ENCODE measurements at regions not wholly inside any gene's neighbourhood (a gene's known extent, or its start where the extent isn't known, plus 50 kb on each side); places are given as distances from the start of the nearest gene placed in this dataset.
A peak's percentile ranks its signal among the peaks of the same experiment; 100 is the strongest.
"Not testable (repeated sequence)": the region's sequence is repeated elsewhere in the genome, so short reads cannot be mapped to it uniquely, and the experiment has no call there.

- peak; percentile 1 for DNase-seq (ENCODE audit: low read depth)
Observed at GRCh38 chr13:62119739-62120700, 704.4 kb upstream of the PCDH20 start.

GRCh38 chr13:62115831-62116230 is 700.2 kb upstream of the PCDH20 start:
- no peak for DNase-seq (ENCODE audit: low read depth)

GRCh38 chr13:62113179-62113578 is 697.5 kb upstream of the PCDH20 start:
- DNase-seq (ENCODE audit: low read depth), result no peak

- DNase-seq (ENCODE audit: low read depth), result no peak
Observed at GRCh38 chr13:62110079-62110478, 694.4 kb upstream of the PCDH20 start.

- DNase-seq (ENCODE audit: low read depth), result not testable (repeated sequence)
Observed at GRCh38 chr13:62104136-62104535, 688.5 kb upstream of the PCDH20 start.

- no peak for DNase-seq (ENCODE audit: low read depth)
Observed at GRCh38 chr13:62096652-62097051, 681.0 kb upstream of the PCDH20 start.

GRCh38 chr13:62094932-62095331 is 679.3 kb upstream of the PCDH20 start:
- no peak for DNase-seq (ENCODE audit: low read depth)

GRCh38 chr13:62093984-62094780 is 678.5 kb upstream of the PCDH20 start:
- no peak for DNase-seq (ENCODE audit: low read depth)

- no peak for DNase-seq (ENCODE audit: low read depth)
Observed at GRCh38 chr13:62092949-62093348, 677.3 kb upstream of the PCDH20 start.

GRCh38 chr13:62092536-62092935 is 676.9 kb upstream of the PCDH20 start:
- no peak for DNase-seq (ENCODE audit: low read depth)

GRCh38 chr13:62088165-62088564 is 672.5 kb upstream of the PCDH20 start:
- no peak for DNase-seq (ENCODE audit: low read depth)

GRCh38 chr13:62087124-62087523 is 671.5 kb upstream of the PCDH20 start:
- no peak for DNase-seq (ENCODE audit: low read depth)

GRCh38 chr13:62085337-62086229 is 669.9 kb upstream of the PCDH20 start:
- no peak for DNase-seq (ENCODE audit: low read depth)

- no peak for DNase-seq (ENCODE audit: low read depth)
Observed at GRCh38 chr13:62084728-62085127, 669.1 kb upstream of the PCDH20 start.

- no peak for DNase-seq (ENCODE audit: low read depth)
Observed at GRCh38 chr13:62067821-62068220, 652.2 kb upstream of the PCDH20 start.

GRCh38 chr13:62065016-62065415 is 649.4 kb upstream of the PCDH20 start:
- no peak for DNase-seq (ENCODE audit: low read depth)

- no peak for DNase-seq (ENCODE audit: low read depth)
Observed at GRCh38 chr13:62061751-62062150, 646.1 kb upstream of the PCDH20 start.

- no peak for DNase-seq (ENCODE audit: low read depth)
Observed at GRCh38 chr13:62060570-62060969, 644.9 kb upstream of the PCDH20 start.

GRCh38 chr13:62057286-62057685 is 641.6 kb upstream of the PCDH20 start:
- no peak for DNase-seq (ENCODE audit: low read depth)

- no peak for DNase-seq (ENCODE audit: low read depth)
Observed at GRCh38 chr13:62049992-62050391, 634.3 kb upstream of the PCDH20 start.

- DNase-seq (ENCODE audit: low read depth), result no peak
Observed at GRCh38 chr13:62046512-62046911, 630.9 kb upstream of the PCDH20 start.

- no peak for DNase-seq (ENCODE audit: low read depth)
Observed at GRCh38 chr13:62043600-62043999, 628.0 kb upstream of the PCDH20 start.
